OCI-LY7 (cell line): ENCODE measurements at regions not wholly inside any gene's neighbourhood (a gene's known extent, or its start where the extent isn't known, plus 50 kb on each side); places are given as distances from the start of the nearest gene placed in this dataset.

Source experiments
- BruUV-seq: library from RNA; stranded (reverse); fragments of 400-500 nt; replicated peaks from 2 replicates; lab custom pipeline; 2021; lab: Mats Ljungman, UMichigan
- CTCF ChIA-PET: fragments of 300-600 bp; sonication (Branson Sonifier 250); formaldehyde crosslinking; loops from one replicate; lab custom pipeline; 2022; ENCODE audit warnings: antibody characterized with exemption; ENCODE audit not compliant: unreplicated experiment; lab: Charles Lee
- POLR2A ChIA-PET: fragments of 300-600 bp; sonication (Branson Sonifier 250); formaldehyde crosslinking; loops from one replicate; lab custom pipeline; 2022; ENCODE audit warnings: antibody characterized with exemption; lab: Charles Lee
- DNase-seq: peaks from one replicate; pipeline ENCODE4 v3.0.0-alpha.2; 2015; ENCODE audit warnings: low spot score
- H2AFZ ChIP-seq: fragments of 200-600 bp; sonication (generic), shearing (Covaris generic); 2 replicates; pipeline ENCODE4 v1.6.1; 2014; ENCODE audit warnings: mild to moderate bottlenecking, antibody characterized with exemption, low read length, moderate library complexity
- H3K27ac ChIP-seq: fragments of 200-600 bp; sonication (generic); 2 replicates; pipeline ENCODE4 v1.5.1; 2014; ENCODE audit warnings: mixed run types, low read depth, mild to moderate bottlenecking, moderate library complexity, low read length, inconsistent platforms; ENCODE audit not compliant: poor library complexity, severe bottlenecking
- H3K36me3 ChIP-seq: fragments of 200-600 bp; sonication (generic); 2 replicates; pipeline ENCODE4 v1.6.1; 2014; ENCODE audit warnings: mild to moderate bottlenecking, antibody characterized with exemption, low read length, moderate library complexity, mixed read lengths; ENCODE audit not compliant: insufficient read depth
- H3K4me1 ChIP-seq: fragments of 200-600 bp; sonication (generic); 2 replicates; pipeline ENCODE4 v1.5.1; 2014; ENCODE audit warnings: mild to moderate bottlenecking, low read length; ENCODE audit not compliant: insufficient read depth, poor library complexity, severe bottlenecking
- H3K4me2 ChIP-seq: fragments of 200-600 bp; sonication (generic); 2 replicates; pipeline ENCODE4 v1.6.1; 2014; ENCODE audit warnings: mild to moderate bottlenecking, low read length
- H3K4me3 ChIP-seq: fragments of 200-600 bp; sonication (generic); 2 replicates; pipeline ENCODE4 v1.5.1; 2014; ENCODE audit warnings: mild to moderate bottlenecking, low read depth, low read length; ENCODE audit not compliant: poor library complexity, severe bottlenecking
- H3K79me2 ChIP-seq: fragments of 200-600 bp; sonication (generic); 2 replicates; pipeline ENCODE4 v1.6.1; 2016; ENCODE audit warnings: low read depth, mild to moderate bottlenecking, low read length, moderate library complexity, mixed read lengths; ENCODE audit not compliant: insufficient read depth
- H3K9me2 ChIP-seq: fragments of 200-600 bp; sonication (generic); 2 replicates; pipeline ENCODE4 v1.6.1; 2016; ENCODE audit warnings: mild to moderate bottlenecking, low read length, mixed read lengths; ENCODE audit not compliant: insufficient read depth
- H3K9me3 ChIP-seq: fragments of 200-600 bp; sonication (generic); 2 replicates; pipeline ENCODE4 v1.6.1; 2014; ENCODE audit warnings: mild to moderate bottlenecking, mixed run types, low read length, mixed read lengths
- H4K20me1 ChIP-seq: fragments of 200-600 bp; sonication (generic); 2 replicates; pipeline ENCODE4 v1.6.1; 2014; ENCODE audit warnings: mild to moderate bottlenecking, antibody characterized with exemption, low read length, moderate library complexity, mixed read lengths; ENCODE audit not compliant: insufficient read depth
- EZH2phosphoT487 ChIP-seq: fragments of 200-600 bp; sonication (generic); IDR thresholded peaks from 2 replicates; pipeline ENCODE4 v1.6.1; 2018; ENCODE audit warnings: low read depth, borderline replicate concordance, mild to moderate bottlenecking, mixed run types, antibody characterized with exemption, low read length, moderate library complexity, mixed read lengths
- intact Hi-C: fragments of 100-400 bp; cut with micrococcal nuclease; formaldehyde crosslinking; loops from one replicate; pipeline ENCODE4 v1.10.0; 2022; ENCODE audit not compliant: unreplicated experiment
- TF ChIP-seq, protein P1 (sequence below): fragments of 200-600 bp; sonication (generic); conservative IDR thresholded peaks from 2 replicates; pipeline ENCODE4 v1.5.1; 2014; ENCODE audit warnings: mild to moderate bottlenecking, antibody characterized with exemption, low read length, moderate library complexity, mixed read lengths

GRCh38 chr3:180325533-180325932 is 276.4 kb upstream of the TTC14 start:
- Histone ChIP-seq H3K27ac (no peak overlapping the region), H3K4me1 (no peaks in the 10 kb centered on the region), H3K36me3 (no peaks in the 10 kb centered on the region), H3K4me2 (no peak overlapping the region), H4K20me1 (no peaks in the 10 kb centered on the region; the same call in 1 of the 2 replicates), H3K79me2 (no peaks in the 10 kb centered on the region), H3K9me3 (no peaks in the 10 kb centered on the region), H3K4me3 (no peak overlapping the region), H3K9me2 (no peaks in the 10 kb centered on the region), H2AFZ (no peak overlapping the region)
- TF ChIP-seq, protein P1, sequence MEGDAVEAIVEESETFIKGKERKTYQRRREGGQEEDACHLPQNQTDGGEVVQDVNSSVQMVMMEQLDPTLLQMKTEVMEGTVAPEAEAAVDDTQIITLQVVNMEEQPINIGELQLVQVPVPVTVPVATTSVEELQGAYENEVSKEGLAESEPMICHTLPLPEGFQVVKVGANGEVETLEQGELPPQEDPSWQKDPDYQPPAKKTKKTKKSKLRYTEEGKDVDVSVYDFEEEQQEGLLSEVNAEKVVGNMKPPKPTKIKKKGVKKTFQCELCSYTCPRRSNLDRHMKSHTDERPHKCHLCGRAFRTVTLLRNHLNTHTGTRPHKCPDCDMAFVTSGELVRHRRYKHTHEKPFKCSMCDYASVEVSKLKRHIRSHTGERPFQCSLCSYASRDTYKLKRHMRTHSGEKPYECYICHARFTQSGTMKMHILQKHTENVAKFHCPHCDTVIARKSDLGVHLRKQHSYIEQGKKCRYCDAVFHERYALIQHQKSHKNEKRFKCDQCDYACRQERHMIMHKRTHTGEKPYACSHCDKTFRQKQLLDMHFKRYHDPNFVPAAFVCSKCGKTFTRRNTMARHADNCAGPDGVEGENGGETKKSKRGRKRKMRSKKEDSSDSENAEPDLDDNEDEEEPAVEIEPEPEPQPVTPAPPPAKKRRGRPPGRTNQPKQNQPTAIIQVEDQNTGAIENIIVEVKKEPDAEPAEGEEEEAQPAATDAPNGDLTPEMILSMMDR = no peak
- TF ChIP-seq EZH2phosphoT487 = no peak
- ChIA-PET POLR2A (no interaction called here), CTCF (no interaction called here)
- intact Hi-C loops = no loop called here
- no peak for DNase-seq
- no TSS peak for BruUV-seq

DNA sequence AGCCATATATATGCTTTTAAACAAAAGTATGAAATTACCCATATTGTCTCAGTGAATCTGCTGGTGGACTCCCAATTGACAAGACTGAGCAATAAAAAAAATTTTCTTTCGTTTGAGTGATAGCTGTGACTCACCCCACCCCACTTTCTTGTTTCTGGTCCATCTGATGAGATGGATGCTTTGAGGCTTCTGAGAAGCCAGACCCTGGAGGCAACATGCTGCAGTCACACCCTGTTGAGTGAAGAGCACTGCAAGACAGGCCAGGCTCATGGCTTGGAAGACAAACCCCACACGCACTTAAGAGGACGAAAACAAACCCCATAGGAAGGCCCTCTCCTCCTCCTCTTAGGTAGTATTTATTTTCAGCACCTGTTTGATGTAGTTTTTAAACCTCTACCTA is 276.0 kb upstream of the TTC14 start:
- no peaks in the 10 kb centered on the region for H3K9me2 ChIP-seq
- H3K4me3 ChIP-seq = no peak overlapping the region
- H3K4me1 ChIP-seq = no peaks in the 10 kb centered on the region
- H3K79me2 ChIP-seq = no peaks in the 10 kb centered on the region
- H3K36me3 ChIP-seq = no peaks in the 10 kb centered on the region
- H3K4me2 ChIP-seq = no peak overlapping the region
- ChIA-PET CTCF (no interaction called here), POLR2A (no interaction called here)
- no peak overlapping the region for H2AFZ ChIP-seq
- no peaks in the 10 kb centered on the region; the same call in 1 of the 2 replicates for H4K20me1 ChIP-seq
- TF ChIP-seq EZH2phosphoT487 = no peak
- TF ChIP-seq, protein P1 = no peak
- no peak overlapping the region for H3K27ac ChIP-seq
- no peak for DNase-seq
- H3K9me3 ChIP-seq = no peaks in the 10 kb centered on the region
- no TSS peak for BruUV-seq
- intact Hi-C loops = no loop called here

DNA sequence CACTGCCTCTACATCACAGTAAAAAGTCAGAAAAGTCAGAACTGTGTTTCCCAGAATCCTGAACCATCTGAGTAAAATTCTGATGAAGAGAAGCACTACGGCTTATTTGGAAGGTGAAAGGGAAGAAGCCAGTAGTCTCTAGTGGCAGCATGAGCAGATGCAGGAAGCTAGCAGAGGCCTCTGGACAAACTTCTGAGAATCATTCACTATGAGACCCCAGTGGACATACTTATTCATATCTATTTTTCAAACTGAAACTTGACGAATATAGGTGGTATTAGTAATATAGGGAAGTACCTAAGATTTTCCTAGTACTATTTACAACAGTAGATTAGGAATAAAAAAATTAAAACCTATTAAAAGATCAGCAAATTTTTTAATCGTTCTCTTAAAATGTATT is 272.8 kb upstream of the TTC14 start:
- no peak overlapping the region for H3K4me3 ChIP-seq
- H3K9me2 ChIP-seq = no peaks in the 10 kb centered on the region
- H3K79me2 ChIP-seq = no peaks in the 10 kb centered on the region
- no peak overlapping the region for H3K4me2 ChIP-seq
- no peak for DNase-seq
- no peaks in the 10 kb centered on the region for H3K4me1 ChIP-seq
- H3K9me3 ChIP-seq = no peaks in the 10 kb centered on the region
- no TSS peak for BruUV-seq
- TF ChIP-seq, protein P1 = no peak
- no peak for TF ChIP-seq EZH2phosphoT487
- ChIA-PET CTCF (no interaction called here), POLR2A (no interaction called here)
- H3K27ac ChIP-seq = no peak overlapping the region
- H2AFZ ChIP-seq = no peak overlapping the region
- no peaks in the 10 kb centered on the region for H3K36me3 ChIP-seq
- intact Hi-C loops = no loop called here
- no peaks in the 10 kb centered on the region; the same call in 1 of the 2 replicates for H4K20me1 ChIP-seq
